Naive thymus-derived CD4-positive, alpha-beta T cell (primary cell): ENCODE measurements at regions not wholly inside any gene's neighbourhood (a gene's known extent, or its start where the extent isn't known, plus 50 kb on each side); places are given as distances from the start of the nearest gene placed in this dataset.
"Not testable (repeated sequence)": the region's sequence is repeated elsewhere in the genome, so short reads cannot be mapped to it uniquely, and the experiment has no call there.

Source experiments
- ATAC-seq: fragments of 150-1000 bp; cut with Tn5 transposase; 2 replicates; pipeline ENCODE4 v1.10.0; 2021; ENCODE audit warnings: mild to moderate bottlenecking, moderate library complexity
- CTCF ChIA-PET: fragments of 350-600 bp; sonication (Branson Sonifier 250); formaldehyde crosslinking; loops from one replicate; lab custom pipeline; 2021; ENCODE audit warnings: antibody characterized with exemption; lab: Charles Lee
- POLR2A ChIA-PET: fragments of 350-600 bp; sonication (Branson Sonifier 250); formaldehyde crosslinking; loops from one replicate; lab custom pipeline; 2021; ENCODE audit warnings: antibody characterized with exemption, inconsistent platforms; lab: Charles Lee
- DNase-seq, 9 donors: peaks; one replicate each; pipeline versions ENCODE4 v3.0.0 to v3.0.0-alpha.2; 2020 to 2022; ENCODE audit warnings: mixed read lengths in 1 of 9
- H3K27ac ChIP-seq: one replicate; pipeline ENCODE4 v1.7.0; 2013; ENCODE audit warnings: mild to moderate bottlenecking, low read depth, low read length, moderate library complexity
- H3K27me3 ChIP-seq, 2 donors: one replicate each; pipeline ENCODE4 v1.7.0; 2013; ENCODE audit warnings: low read length in 2 of 2, mild to moderate bottlenecking in 2 of 2, moderate library complexity in 2 of 2; ENCODE audit not compliant: control insufficient read depth in 2 of 2, insufficient read depth in 2 of 2
- H3K36me3 ChIP-seq, 3 experiments: 1 replicate in 2 of 3; 2 replicates in 1 of 3; pipeline ENCODE4 v1.7.0; 2013; ENCODE audit warnings: low read length in 3 of 3, mild to moderate bottlenecking in 3 of 3, moderate library complexity in 1 of 3; ENCODE audit not compliant: insufficient read depth in 3 of 3, control insufficient read depth in 2 of 3
- H3K4me1 ChIP-seq, 2 donors: one replicate each; pipeline ENCODE4 v1.7.0; 2013; ENCODE audit warnings: low read length in 2 of 2, mild to moderate bottlenecking in 2 of 2, moderate library complexity in 1 of 2; ENCODE audit not compliant: control insufficient read depth in 2 of 2, insufficient read depth in 2 of 2
- H3K4me3 ChIP-seq: 2 replicates; pipeline ENCODE4 v1.7.0; 2013; ENCODE audit warnings: mild to moderate bottlenecking, low read length
- H3K9me3 ChIP-seq, 3 experiments: 1 replicate in 2 of 3; 2 replicates in 1 of 3; pipeline ENCODE4 v1.7.0; 2013; ENCODE audit warnings: low read length in 3 of 3; ENCODE audit not compliant: control insufficient read depth in 2 of 3
- H3K27ac Mint-ChIP-seq, 9 donors: one replicate each; pipeline ENCODE4 v1.8.0; 2020 to 2022; ENCODE audit warnings: mixed read lengths in 9 of 9, mild to moderate bottlenecking in 8 of 9, moderate library complexity in 5 of 9, inconsistent platforms in 2 of 9
- H3K27me3 Mint-ChIP-seq, 5 donors: one replicate each; pipeline ENCODE4 v1.8.0; 2021 to 2022; ENCODE audit warnings: mixed read lengths in 5 of 5, mild to moderate bottlenecking in 1 of 5
- H3K36me3 Mint-ChIP-seq, 5 donors: one replicate each; pipeline ENCODE4 v1.8.0; 2020 to 2022; ENCODE audit warnings: mixed read lengths in 5 of 5, mild to moderate bottlenecking in 3 of 5, inconsistent platforms in 1 of 5
- H3K4me1 Mint-ChIP-seq, 7 donors: one replicate each; pipeline ENCODE4 v1.8.0; 2020 to 2022; ENCODE audit warnings: mixed read lengths in 7 of 7, mild to moderate bottlenecking in 3 of 7, inconsistent platforms in 1 of 7
- H3K4me3 Mint-ChIP-seq, 10 donors: one replicate each; pipeline ENCODE4 v1.8.0; 2020 to 2022; ENCODE audit warnings: mild to moderate bottlenecking in 10 of 10, mixed read lengths in 10 of 10, moderate library complexity in 6 of 10, inconsistent platforms in 2 of 10
- H3K9me3 Mint-ChIP-seq, 11 donors: one replicate each; pipeline ENCODE4 v1.8.0; 2020 to 2022; ENCODE audit warnings: mixed read lengths in 11 of 11, mild to moderate bottlenecking in 4 of 11, inconsistent platforms in 1 of 11, moderate library complexity in 1 of 11
- intact Hi-C, 2 donors: fragments of 100-400 bp; cut with micrococcal nuclease; formaldehyde crosslinking; loops; one replicate each; pipeline ENCODE4 v1.15.1; 2023

DNA sequence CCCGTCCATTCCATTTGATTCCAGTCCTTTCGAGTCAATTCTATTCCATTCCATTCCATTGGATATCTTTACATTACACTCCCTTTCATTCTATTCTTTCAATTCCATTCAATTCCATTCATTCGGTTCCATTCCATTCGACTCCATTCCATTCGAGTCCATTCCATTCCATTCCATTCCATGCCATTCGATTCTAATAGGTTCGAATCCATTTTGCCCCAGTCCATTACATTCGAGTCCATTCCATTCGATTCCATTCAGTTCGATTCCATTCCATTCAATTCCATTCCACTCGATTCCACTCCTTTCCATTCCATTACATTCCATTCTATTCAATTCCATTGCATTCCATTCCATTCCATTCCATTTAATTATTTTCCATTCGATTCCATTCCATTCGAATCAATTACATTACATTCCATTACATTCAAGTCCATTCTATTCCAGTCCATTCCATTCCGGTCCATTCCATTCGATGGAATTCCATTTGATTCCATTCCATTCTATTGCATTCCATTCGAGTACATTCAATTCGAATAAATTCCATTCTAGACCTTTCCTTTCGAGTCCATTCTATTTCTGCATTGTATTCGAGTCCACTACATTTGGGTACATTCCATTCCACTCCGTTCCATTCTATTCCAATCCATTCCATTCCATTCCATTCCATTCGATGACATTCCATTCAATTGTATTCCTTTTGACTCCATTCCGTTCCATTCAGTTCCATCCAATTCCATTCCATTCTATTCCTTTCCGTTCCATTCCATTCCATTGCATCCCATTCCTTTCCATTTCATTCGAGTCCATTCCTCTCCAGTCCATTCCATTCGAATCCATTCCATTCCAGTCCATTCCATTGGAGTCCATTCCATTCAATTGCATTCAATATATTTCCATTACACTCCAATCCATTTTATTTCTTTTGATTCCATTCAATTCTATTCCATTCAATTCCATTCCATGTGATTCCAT is 2604.8 kb upstream of the TPTE start:
- peaks cover 0 to 17% (median 0%) of the 10 kb centered on the region in 11 donors for H3K9me3 Mint-ChIP-seq
- intact Hi-C loops: no loop called here
- ChIA-PET CTCF (no interaction called here), POLR2A (no interaction called here)
- H3K4me3 ChIP-seq: no peak overlapping the region
- peak; percentile 36 for ATAC-seq
- H3K27ac Mint-ChIP-seq: no peak overlapping the region
- no peak for DNase-seq
- H3K9me3 ChIP-seq: peaks cover 0 to 30% (median 12%) of the 10 kb centered on the region in 3 experiments
- no peaks in the 10 kb centered on the region for H3K27me3 Mint-ChIP-seq
- H3K4me1 ChIP-seq: no peaks in the 10 kb centered on the region
- H3K36me3 Mint-ChIP-seq: peaks cover 0 to 34% (median 5%) of the 10 kb centered on the region in 5 donors
- no peaks in the 10 kb centered on the region for H3K27me3 ChIP-seq
- H3K27ac ChIP-seq: no peak overlapping the region
- H3K36me3 ChIP-seq: no peaks in the 10 kb centered on the region
- H3K4me1 Mint-ChIP-seq: peaks cover 0 to 20% (median 0%) of the 10 kb centered on the region in 7 donors
- H3K4me3 Mint-ChIP-seq: no peak overlapping the region

- Mint-ChIP-seq H3K27me3 (no peaks in the 10 kb centered on the region), H3K27ac (no peak overlapping the region), H3K36me3 (peaks cover 0 to 34% (median 5%) of the 10 kb centered on the region in 5 donors), H3K9me3 (peaks cover 0 to 28% (median 0%) of the 10 kb centered on the region in 11 donors), H3K4me3 (no peak overlapping the region), H3K4me1 (peaks cover 0 to 20% (median 0%) of the 10 kb centered on the region in 7 donors)
- no peak for DNase-seq
- ATAC-seq: peak; percentile 17
- POLR2A ChIA-PET: no interaction called here
- intact Hi-C loops: no loop called here
- H3K4me1 ChIP-seq: no peaks in the 10 kb centered on the region
- CTCF ChIA-PET: no interaction called here
- no peak overlapping the region for H3K4me3 ChIP-seq
- H3K27ac ChIP-seq: no peak overlapping the region
- H3K36me3 ChIP-seq: no peaks in the 10 kb centered on the region
- H3K27me3 ChIP-seq: no peaks in the 10 kb centered on the region
- H3K9me3 ChIP-seq: peaks cover 0 to 36% (median 16%) of the 10 kb centered on the region in 3 experiments
Measured at GRCh38 chr21:7917729-7918128, 2603.7 kb upstream of the TPTE start.

GRCh38 chr21:7925918-7926582 is 2595.3 kb upstream of the TPTE start:
- H3K27ac ChIP-seq, H3K36me3 ChIP-seq, H3K4me3 Mint-ChIP-seq, H3K4me1 ChIP-seq, H3K4me3 ChIP-seq, CTCF ChIA-PET, intact Hi-C loops, DNase-seq, H3K27me3 ChIP-seq, POLR2A ChIA-PET, H3K27me3 Mint-ChIP-seq, H3K27ac Mint-ChIP-seq: not testable (repeated sequence)
- Mint-ChIP-seq H3K36me3 (peaks cover 0 to 81% (median 28%) of the 10 kb centered on the region in 5 donors), H3K4me1 (peaks cover 0 to 14% (median 0%) of the 10 kb centered on the region in 7 donors), H3K9me3 (peaks cover 0 to 97% (median 0%) of the 10 kb centered on the region in 11 donors)
- ATAC-seq: peak; percentile 58
- peaks cover 16 to 47% (median 29%) of the 10 kb centered on the region in 3 experiments for H3K9me3 ChIP-seq

GRCh38 chr21:7928528-7928927 is 2592.9 kb upstream of the TPTE start:
- POLR2A ChIA-PET, intact Hi-C loops, H3K36me3 ChIP-seq, H3K4me3 ChIP-seq, CTCF ChIA-PET, H3K4me1 ChIP-seq, DNase-seq, H3K27me3 Mint-ChIP-seq, H3K27ac ChIP-seq, H3K27me3 ChIP-seq, ATAC-seq: not testable (repeated sequence)
- peaks cover 16 to 71% (median 24%) of the 10 kb centered on the region in 3 experiments for H3K9me3 ChIP-seq
- H3K4me3 Mint-ChIP-seq: peak overlapping the region in 1 of 10 donors; percentile 6
- H3K9me3 Mint-ChIP-seq: peaks cover 0 to 96% (median 19%) of the 10 kb centered on the region in 11 donors
- peaks cover 0 to 29% (median 0%) of the 10 kb centered on the region in 7 donors for H3K4me1 Mint-ChIP-seq
- H3K27ac Mint-ChIP-seq: peak overlapping the region in 1 of 9 donors; percentile 6
- H3K36me3 Mint-ChIP-seq: peaks cover 0 to 87% (median 33%) of the 10 kb centered on the region in 5 donors

DNA sequence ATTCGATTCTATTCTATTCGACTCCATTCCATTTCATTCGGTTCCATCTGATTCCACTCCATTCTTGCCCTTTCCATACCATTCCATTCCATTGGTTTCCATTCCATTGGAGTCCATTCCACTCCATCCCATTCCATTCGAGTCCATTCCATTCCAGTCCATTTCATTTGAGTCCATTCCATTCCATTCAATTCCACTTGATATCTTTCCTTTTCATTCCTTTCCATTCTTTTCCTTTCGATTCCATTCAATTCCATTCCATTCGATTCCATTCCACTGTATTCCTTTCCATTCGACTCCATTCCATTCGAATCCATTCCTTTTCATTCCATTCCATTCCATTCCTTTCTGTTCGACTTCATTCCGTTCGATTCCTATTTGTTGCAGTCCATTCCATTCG is 2591.8 kb upstream of the TPTE start:
- H3K27me3 ChIP-seq, ATAC-seq, H3K27ac ChIP-seq, CTCF ChIA-PET, H3K4me3 Mint-ChIP-seq, H3K27me3 Mint-ChIP-seq, H3K36me3 ChIP-seq, H3K4me1 ChIP-seq, DNase-seq, POLR2A ChIA-PET, H3K4me3 ChIP-seq, intact Hi-C loops, H3K27ac Mint-ChIP-seq: not testable (repeated sequence)
- H3K9me3 ChIP-seq: peaks cover 23 to 82% (median 27%) of the 10 kb centered on the region in 3 experiments
- peaks cover 0 to 32% (median 0%) of the 10 kb centered on the region in 7 donors for H3K4me1 Mint-ChIP-seq
- H3K36me3 Mint-ChIP-seq: peaks cover 0 to 96% (median 44%) of the 10 kb centered on the region in 5 donors
- H3K9me3 Mint-ChIP-seq: peaks cover 0 to 96% (median 30%) of the 10 kb centered on the region in 11 donors

GRCh38 chr21:7930445-7930844 is 2590.9 kb upstream of the TPTE start:
- Mint-ChIP-seq H3K36me3 (peaks cover 0 to 96% (median 52%) of the 10 kb centered on the region in 5 donors), H3K4me1 (peaks cover 0 to 35% (median 0%) of the 10 kb centered on the region in 7 donors), H3K9me3 (peaks cover 0 to 96% (median 38%) of the 10 kb centered on the region in 11 donors)
- H3K27me3 Mint-ChIP-seq, H3K27ac Mint-ChIP-seq, H3K27me3 ChIP-seq, H3K27ac ChIP-seq, intact Hi-C loops, H3K4me3 Mint-ChIP-seq, ATAC-seq, DNase-seq, H3K36me3 ChIP-seq, CTCF ChIA-PET, H3K4me3 ChIP-seq, POLR2A ChIA-PET, H3K4me1 ChIP-seq: not testable (repeated sequence)
- H3K9me3 ChIP-seq: peaks cover 30 to 91% (median 34%) of the 10 kb centered on the region in 3 experiments
